HEK293 (cell line): ENCODE measurements at regions not wholly inside any gene's neighbourhood (a gene's known extent, or its start where the extent isn't known, plus 50 kb on each side); places are given as distances from the start of the nearest gene placed in this dataset.
"Not testable (repeated sequence)": the region's sequence is repeated elsewhere in the genome, so short reads cannot be mapped to it uniquely, and the experiment has no call there.

Source experiments
- RBAK ChIP-seq: fragments of 450-650 bp; formaldehyde crosslinking; IDR thresholded peaks from 2 replicates; pipeline ENCODE4 v1.5.1; 2016; ENCODE audit warnings: missing biosample characterization, missing genetic modification characterization
- TF ChIP-seq, protein P1 (sequence below): sonication (generic); formaldehyde crosslinking; IDR thresholded peaks from 2 replicates; pipeline ENCODE4 v1.8.1; 2022; ENCODE audit warnings: mild to moderate bottlenecking, moderate library complexity, missing genetic modification reagents
- TF ChIP-seq, protein P2 (sequence below): fragments of 450-650 bp; formaldehyde crosslinking; IDR thresholded peaks from 2 replicates; pipeline ENCODE4 v1.5.1; 2016; ENCODE audit warnings: missing biosample characterization, missing genetic modification characterization
- TF ChIP-seq, protein P3 (sequence below): fragments of 450-650 bp; formaldehyde crosslinking; IDR thresholded peaks from 2 replicates; pipeline ENCODE4 v1.5.1; 2016; ENCODE audit warnings: missing biosample characterization, missing genetic modification characterization

DNA sequence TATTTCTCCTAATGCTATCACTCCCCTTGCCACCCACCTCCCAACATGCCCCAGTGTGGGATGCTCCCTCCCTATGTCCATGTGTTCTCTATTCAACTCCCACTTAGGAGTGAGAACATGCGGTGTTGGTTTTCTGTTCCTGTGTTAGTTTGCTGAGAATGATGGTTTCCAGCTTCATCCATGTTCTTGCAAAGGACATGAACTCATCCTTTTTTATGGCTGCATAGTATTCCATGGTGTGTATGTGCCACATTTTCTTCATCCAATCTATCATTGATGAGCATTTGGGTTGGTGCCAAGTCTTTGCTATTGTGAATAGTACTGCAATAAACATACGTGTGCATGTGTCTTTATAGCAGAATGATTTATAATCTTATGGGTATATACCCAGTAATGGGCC, 138.6 kb downstream of the CXCL12 start:
- TF ChIP-seq, protein P1, sequence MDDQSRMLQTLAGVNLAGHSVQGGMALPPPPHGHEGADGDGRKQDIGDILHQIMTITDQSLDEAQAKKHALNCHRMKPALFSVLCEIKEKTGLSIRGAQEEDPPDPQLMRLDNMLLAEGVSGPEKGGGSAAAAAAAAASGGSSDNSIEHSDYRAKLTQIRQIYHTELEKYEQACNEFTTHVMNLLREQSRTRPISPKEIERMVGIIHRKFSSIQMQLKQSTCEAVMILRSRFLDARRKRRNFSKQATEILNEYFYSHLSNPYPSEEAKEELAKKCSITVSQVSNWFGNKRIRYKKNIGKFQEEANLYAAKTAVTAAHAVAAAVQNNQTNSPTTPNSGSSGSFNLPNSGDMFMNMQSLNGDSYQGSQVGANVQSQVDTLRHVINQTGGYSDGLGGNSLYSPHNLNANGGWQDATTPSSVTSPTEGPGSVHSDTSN, result not testable (repeated sequence)
- TF ChIP-seq, protein P2, sequence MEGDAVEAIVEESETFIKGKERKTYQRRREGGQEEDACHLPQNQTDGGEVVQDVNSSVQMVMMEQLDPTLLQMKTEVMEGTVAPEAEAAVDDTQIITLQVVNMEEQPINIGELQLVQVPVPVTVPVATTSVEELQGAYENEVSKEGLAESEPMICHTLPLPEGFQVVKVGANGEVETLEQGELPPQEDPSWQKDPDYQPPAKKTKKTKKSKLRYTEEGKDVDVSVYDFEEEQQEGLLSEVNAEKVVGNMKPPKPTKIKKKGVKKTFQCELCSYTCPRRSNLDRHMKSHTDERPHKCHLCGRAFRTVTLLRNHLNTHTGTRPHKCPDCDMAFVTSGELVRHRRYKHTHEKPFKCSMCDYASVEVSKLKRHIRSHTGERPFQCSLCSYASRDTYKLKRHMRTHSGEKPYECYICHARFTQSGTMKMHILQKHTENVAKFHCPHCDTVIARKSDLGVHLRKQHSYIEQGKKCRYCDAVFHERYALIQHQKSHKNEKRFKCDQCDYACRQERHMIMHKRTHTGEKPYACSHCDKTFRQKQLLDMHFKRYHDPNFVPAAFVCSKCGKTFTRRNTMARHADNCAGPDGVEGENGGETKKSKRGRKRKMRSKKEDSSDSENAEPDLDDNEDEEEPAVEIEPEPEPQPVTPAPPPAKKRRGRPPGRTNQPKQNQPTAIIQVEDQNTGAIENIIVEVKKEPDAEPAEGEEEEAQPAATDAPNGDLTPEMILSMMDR (tag by site-specific recombination), result not testable (repeated sequence)
- TF ChIP-seq, protein P3, sequence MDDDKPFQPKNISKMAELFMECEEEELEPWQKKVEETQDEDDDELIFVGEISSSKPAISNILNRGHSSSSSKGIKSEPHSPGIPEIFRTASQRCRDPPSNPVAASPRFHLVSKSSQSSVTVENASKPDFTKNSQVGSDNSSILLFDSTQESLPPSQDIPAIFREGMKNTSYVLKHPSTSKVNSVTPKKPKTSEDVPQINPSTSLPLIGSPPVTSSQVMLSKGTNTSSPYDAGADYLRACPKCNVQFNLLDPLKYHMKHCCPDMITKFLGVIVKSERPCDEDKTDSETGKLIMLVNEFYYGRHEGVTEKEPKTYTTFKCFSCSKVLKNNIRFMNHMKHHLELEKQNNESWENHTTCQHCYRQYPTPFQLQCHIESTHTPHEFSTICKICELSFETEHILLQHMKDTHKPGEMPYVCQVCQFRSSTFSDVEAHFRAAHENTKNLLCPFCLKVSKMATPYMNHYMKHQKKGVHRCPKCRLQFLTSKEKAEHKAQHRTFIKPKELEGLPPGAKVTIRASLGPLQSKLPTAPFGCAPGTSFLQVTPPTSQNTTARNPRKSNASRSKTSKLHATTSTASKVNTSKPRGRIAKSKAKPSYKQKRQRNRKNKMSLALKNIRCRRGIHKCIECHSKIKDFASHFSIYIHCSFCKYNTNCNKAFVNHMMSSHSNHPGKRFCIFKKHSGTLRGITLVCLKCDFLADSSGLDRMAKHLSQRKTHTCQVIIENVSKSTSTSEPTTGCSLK (tag by site-specific recombination), result not testable (repeated sequence)
- not testable (repeated sequence) for TF ChIP-seq RBAK (tag by site-specific recombination)
